ENCODE measurements at regions not wholly inside any gene's neighbourhood (a gene's known extent, or its start where the extent isn't known, plus 50 kb on each side); places are given as distances from the start of the nearest gene placed in this dataset.
"Not testable (repeated sequence)": the region's sequence is repeated elsewhere in the genome, so short reads cannot be mapped to it uniquely, and the experiment has no call there.

- no peak for DNase-seq (ENCODE audit: low read depth)
- TF ChIP-seq CTCF (conservative IDR thresholded peaks at IDR 0.05; ENCODE audit: control insufficient read depth, insufficient read depth, low read depth, low read length): no peak
- H3K4me3 ChIP-seq (ENCODE audit: control insufficient read depth, low read depth, low read length): no peak overlapping the region
Observed at GRCh38 chr7:93028610-93029009, 89.2 kb downstream of the SAMD9 start.

DNA sequence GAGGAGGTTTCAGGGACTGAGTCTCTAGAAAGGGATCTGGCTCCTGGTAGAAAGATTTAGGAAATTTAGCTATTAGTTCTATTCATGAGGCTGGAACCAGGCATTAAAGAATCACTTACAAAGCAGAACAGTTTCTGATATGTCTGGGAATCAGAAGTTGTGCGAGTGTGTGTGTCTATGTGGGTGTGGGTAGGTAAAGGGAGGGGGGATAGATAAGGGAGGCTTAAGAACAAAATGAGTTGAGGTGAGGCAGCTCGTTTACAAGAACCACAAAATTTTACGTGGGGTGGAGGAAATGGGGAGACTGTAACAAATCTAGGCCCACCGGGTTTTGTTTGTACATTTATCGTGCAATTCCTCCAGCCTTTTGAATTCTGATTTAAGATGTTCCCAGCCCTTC lies 90.7 kb downstream of the SAMD9 start:
- no peak for DNase-seq (ENCODE audit: low read depth)
- TF ChIP-seq CTCF (conservative IDR thresholded peaks at IDR 0.05; ENCODE audit: control insufficient read depth, insufficient read depth, low read depth, low read length): no peak
- no peak overlapping the region for H3K4me3 ChIP-seq (ENCODE audit: control insufficient read depth, low read depth, low read length)

DNA sequence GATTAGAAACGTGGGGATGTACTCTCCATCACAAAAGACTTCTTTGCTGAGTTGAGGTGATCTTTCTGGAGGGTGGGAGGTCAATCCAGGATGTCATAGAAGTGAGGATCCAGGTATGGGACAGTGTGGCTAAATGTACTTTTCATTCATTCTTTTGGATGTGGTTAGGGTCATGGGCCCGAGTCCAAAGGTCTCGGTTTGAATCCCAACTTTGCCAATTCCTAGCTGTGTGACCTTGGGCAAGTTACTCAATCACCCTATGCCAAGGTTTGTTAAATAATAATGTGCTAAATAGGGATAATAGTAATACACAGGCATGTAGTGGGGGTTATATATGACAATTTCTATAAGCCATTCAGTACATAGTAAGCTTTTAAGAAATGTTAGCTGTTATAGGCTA lies 91.4 kb downstream of the SAMD9 start:
- DNase-seq (ENCODE audit: low read depth): no peak
- TF ChIP-seq CTCF (conservative IDR thresholded peaks at IDR 0.05; ENCODE audit: control insufficient read depth, insufficient read depth, low read depth, low read length): no peak
- H3K4me3 ChIP-seq (ENCODE audit: control insufficient read depth, low read depth, low read length): no peak overlapping the region

DNA sequence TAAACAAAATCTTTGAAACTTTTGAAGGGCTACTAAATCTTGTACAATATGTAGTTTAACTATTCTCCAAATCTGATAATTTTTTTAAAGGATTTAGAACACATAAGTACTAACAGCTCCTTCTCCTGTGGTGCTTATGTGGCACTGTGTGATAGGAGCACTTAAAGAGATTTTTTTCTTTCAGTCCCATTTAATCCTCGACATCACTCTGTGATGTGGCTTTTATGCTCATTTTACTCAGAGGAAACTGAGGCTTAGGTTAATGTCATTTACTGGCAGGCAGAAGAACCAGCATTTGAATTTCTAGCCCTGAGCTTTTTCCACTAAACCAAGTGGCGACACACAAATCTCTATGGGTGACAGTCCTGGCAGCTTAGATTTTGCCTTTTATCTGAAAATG lies 92.4 kb downstream of the SAMD9 start:
- no peak for TF ChIP-seq CTCF (conservative IDR thresholded peaks at IDR 0.05; ENCODE audit: control insufficient read depth, insufficient read depth, low read depth, low read length)
- no peak for DNase-seq (ENCODE audit: low read depth)

GRCh38 chr7:93022931-93023478 lies 94.8 kb downstream of the SAMD9 start:
- H3K4me3 ChIP-seq (ENCODE audit: control insufficient read depth, low read depth, low read length); DNase-seq (ENCODE audit: low read depth): not testable (repeated sequence)

More for the DNA sequence above, 92.4 kb downstream of the SAMD9 start:
- no peak overlapping the region for H3K4me3 ChIP-seq (ENCODE audit: control insufficient read depth, low read depth, low read length)

DNA sequence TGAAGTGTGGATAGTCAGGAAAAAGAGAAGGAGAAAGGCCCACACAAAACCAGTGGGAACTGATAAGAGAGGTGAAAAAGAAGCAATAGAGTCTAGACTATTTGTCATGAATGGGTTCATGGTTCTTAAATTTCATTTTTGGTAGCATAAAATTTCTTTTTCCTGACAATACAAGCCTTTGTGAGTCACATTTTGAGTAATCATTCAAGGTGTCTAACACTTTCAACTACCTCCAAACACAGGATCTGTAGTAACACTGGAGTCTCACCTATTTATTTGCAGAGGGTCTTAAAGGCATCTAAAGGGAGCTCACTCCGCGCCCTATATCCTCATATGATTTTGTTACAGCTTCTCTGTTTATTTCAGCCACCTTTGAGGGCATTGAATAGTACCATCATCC lies 96.0 kb downstream of the SAMD9 start:
- TF ChIP-seq CTCF (conservative IDR thresholded peaks at IDR 0.05; ENCODE audit: control insufficient read depth, insufficient read depth, low read depth, low read length): no peak
- no peak overlapping the region for H3K4me3 ChIP-seq (ENCODE audit: control insufficient read depth, low read depth, low read length)
- no peak for DNase-seq (ENCODE audit: low read depth)

DNA sequence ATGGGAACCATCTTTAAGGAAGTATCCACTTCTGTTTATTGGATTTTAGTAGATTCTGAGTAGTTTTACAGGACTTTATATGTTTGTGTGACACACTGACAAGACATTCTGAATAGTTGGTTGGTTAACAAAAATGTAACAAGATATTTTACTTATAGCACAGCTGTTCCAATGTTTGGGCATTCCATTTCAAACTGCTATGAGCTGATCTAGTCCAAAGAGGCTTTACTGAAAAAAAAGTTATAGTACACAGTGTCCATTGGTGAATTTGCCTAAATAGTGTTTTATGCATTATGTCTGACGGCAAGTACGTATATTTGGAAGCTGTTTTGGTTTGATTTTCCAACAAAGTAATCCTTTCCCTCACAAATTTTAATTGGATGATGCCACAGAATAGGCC lies 99.1 kb downstream of the SAMD9 start:
- TF ChIP-seq CTCF (conservative IDR thresholded peaks at IDR 0.05; ENCODE audit: control insufficient read depth, insufficient read depth, low read depth, low read length): no peak
- H3K4me3 ChIP-seq (ENCODE audit: control insufficient read depth, low read depth, low read length): no peak overlapping the region
- no peak for DNase-seq (ENCODE audit: low read depth)
